GM12873 (cell line): ENCODE measurements at regions not wholly inside any gene's neighbourhood (a gene's known extent, or its start where the extent isn't known, plus 50 kb on each side); places are given as distances from the start of the nearest gene placed in this dataset.

Experiments used
- CTCF ChIP-seq: IDR thresholded peaks from 2 replicates; pipeline ENCODE4 v1.5.1; 2012; ENCODE audit warnings: low read depth, mild to moderate bottlenecking, moderate library complexity, low read length, control low read depth; ENCODE audit not compliant: insufficient read depth; ENCODE audit errors: missing control alignments

GRCh38 chr2:52695731-52696130, 1071.9 kb upstream of the CHAC2 start:
- TF ChIP-seq CTCF, result no peak

- TF ChIP-seq CTCF, result no peak
Observed at GRCh38 chr2:52686935-52687334, 1080.7 kb upstream of the CHAC2 start.

GRCh38 chr2:52676056-52676455, 1091.5 kb upstream of the CHAC2 start:
- TF ChIP-seq CTCF, result no peak

- no peak for TF ChIP-seq CTCF
Observed at GRCh38 chr2:52668724-52669123, 1098.9 kb upstream of the CHAC2 start.

- TF ChIP-seq CTCF, result no peak
Observed at GRCh38 chr2:52659546-52659945, 1108.1 kb upstream of the CHAC2 start.

- TF ChIP-seq CTCF, result no peak
Observed at GRCh38 chr2:52658598-52658997, 1109.0 kb upstream of the CHAC2 start.

GRCh38 chr2:52639692-52640091, 1127.9 kb upstream of the CHAC2 start:
- no peak for TF ChIP-seq CTCF
